Stimulated activated effector memory CD8-positive, alpha-beta T cell treated with anti-CD3 and anti-CD28 coated beads, Interleukin-12 subunit alpha, Interleukin-12 subunit beta, amount 100 ng/mL, for 72 hours (primary cell): ENCODE measurements at regions not wholly inside any gene's neighbourhood (a gene's known extent, or its start where the extent isn't known, plus 50 kb on each side); places are given as distances from the start of the nearest gene placed in this dataset.

Experiments
- ATAC-seq: fragments of 150-1000 bp; cut with Tn5 transposase; 2 replicates; pipeline ENCODE4 v1.10.0; 2021
- DNase-seq, 2 donors: peaks; one replicate each; pipeline ENCODE4 v3.0.0; 2021 to 2022; ENCODE audit warnings: low spot score in 2 of 2
- H3K27ac Mint-ChIP-seq: one replicate; pipeline ENCODE4 v1.8.0; 2022; ENCODE audit warnings: mild to moderate bottlenecking, mixed read lengths
- H3K36me3 Mint-ChIP-seq: one replicate; pipeline ENCODE4 v1.8.0; 2022; ENCODE audit warnings: mild to moderate bottlenecking, mixed read lengths
- H3K4me1 Mint-ChIP-seq: one replicate; pipeline ENCODE4 v1.8.0; 2022; ENCODE audit warnings: mixed read lengths
- H3K4me3 Mint-ChIP-seq: one replicate; pipeline ENCODE4 v1.8.0; 2022; ENCODE audit warnings: mild to moderate bottlenecking, mixed read lengths
- H3K9me3 Mint-ChIP-seq: one replicate; pipeline ENCODE4 v1.8.0; 2022; ENCODE audit warnings: mixed read lengths

GRCh38 chr5:68373050-68373449 lies 157.5 kb downstream of the PIK3R1 start:
- no peak for ATAC-seq
- H3K4me3 Mint-ChIP-seq, result no peak overlapping the region
- H3K9me3 Mint-ChIP-seq, result peaks cover 3% of the 10 kb centered on the region
- H3K36me3 Mint-ChIP-seq, result no peaks in the 10 kb centered on the region
- no peak for DNase-seq
- H3K27ac Mint-ChIP-seq, result peak overlapping the region; percentile 48
- peaks cover 33% of the 10 kb centered on the region for H3K4me1 Mint-ChIP-seq

DNA sequence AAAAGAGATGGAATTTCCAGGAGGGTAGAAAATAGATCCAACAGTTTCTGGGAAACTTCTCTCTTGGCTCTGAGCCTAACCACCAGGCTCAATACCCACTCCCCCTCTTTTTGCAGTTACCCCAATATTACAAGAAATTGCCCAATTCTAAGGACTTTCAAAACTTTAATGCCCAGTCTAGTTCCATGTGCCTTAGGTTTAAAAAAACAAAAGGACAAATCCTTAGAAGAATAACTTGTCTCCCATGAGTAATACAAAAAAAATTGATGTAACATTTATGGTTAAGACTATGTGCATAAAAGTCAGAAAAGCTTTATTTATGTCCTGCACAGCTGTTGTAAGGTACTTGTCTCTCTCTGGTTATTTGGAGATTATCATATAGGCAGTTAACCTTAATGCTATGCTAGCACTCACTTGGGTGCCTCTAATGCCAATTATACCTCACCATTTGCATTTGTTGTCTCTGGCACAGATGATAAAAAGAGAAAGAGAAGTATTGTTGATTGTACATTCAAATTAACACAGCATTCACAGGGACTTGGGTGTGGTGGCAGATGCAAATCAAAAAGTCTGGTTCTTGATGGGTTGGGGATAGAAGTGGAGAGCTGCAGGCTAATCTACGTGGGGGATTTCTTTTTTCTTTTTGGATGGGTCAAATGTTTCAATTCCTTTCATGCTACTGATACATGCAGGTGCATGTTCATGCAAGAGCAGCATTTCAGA lies 159.4 kb downstream of the PIK3R1 start:
- no peak overlapping the region for H3K4me3 Mint-ChIP-seq
- no peak for ATAC-seq

GRCh38 chr5:68375540-68375939 lies 160.0 kb downstream of the PIK3R1 start:
- no peak for DNase-seq
- H3K4me1 Mint-ChIP-seq, result peaks cover 31% of the 10 kb centered on the region
- H3K9me3 Mint-ChIP-seq, result peaks cover 3% of the 10 kb centered on the region
- ATAC-seq, result no peak
- no peak overlapping the region for H3K27ac Mint-ChIP-seq
- H3K4me3 Mint-ChIP-seq, result no peak overlapping the region
- no peaks in the 10 kb centered on the region for H3K36me3 Mint-ChIP-seq

More for the DNA sequence above, 159.4 kb downstream of the PIK3R1 start:
- no peak for DNase-seq
- peaks cover 3% of the 10 kb centered on the region for H3K9me3 Mint-ChIP-seq
- H3K36me3 Mint-ChIP-seq, result no peaks in the 10 kb centered on the region
- H3K27ac Mint-ChIP-seq, result no peak overlapping the region
- H3K4me1 Mint-ChIP-seq, result peaks cover 31% of the 10 kb centered on the region

DNA sequence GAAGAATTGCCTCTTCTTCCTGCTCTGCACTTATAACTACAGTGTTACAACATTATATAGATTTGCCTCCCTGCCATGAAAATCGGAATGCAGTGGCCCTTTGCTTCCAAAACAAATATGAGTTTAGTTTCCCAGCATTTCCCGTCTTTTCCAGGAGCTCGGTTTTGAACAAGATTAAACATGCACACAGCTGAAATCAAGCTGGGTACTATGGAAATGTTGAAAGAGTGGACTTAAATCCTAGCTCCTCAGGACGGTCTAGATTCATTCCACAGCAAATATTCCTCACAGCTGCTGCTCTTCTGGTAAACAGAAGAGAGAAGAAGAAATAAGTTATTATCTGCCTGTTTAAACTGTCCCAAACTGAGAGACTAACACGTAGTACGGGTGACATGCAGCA lies 161.4 kb downstream of the PIK3R1 start:
- H3K9me3 Mint-ChIP-seq, result peaks cover 3% of the 10 kb centered on the region
- no peak overlapping the region for H3K27ac Mint-ChIP-seq
- no peak for DNase-seq
- no peak overlapping the region for H3K4me3 Mint-ChIP-seq
- no peaks in the 10 kb centered on the region for H3K36me3 Mint-ChIP-seq
- no peak for ATAC-seq
- peaks cover 32% of the 10 kb centered on the region for H3K4me1 Mint-ChIP-seq

GRCh38 chr5:68377733-68378132 lies 162.2 kb downstream of the PIK3R1 start:
- peaks cover 40% of the 10 kb centered on the region for H3K4me1 Mint-ChIP-seq
- no peak overlapping the region for H3K27ac Mint-ChIP-seq
- H3K9me3 Mint-ChIP-seq, result peaks cover 2% of the 10 kb centered on the region
- H3K4me3 Mint-ChIP-seq, result no peak overlapping the region
- H3K36me3 Mint-ChIP-seq, result no peaks in the 10 kb centered on the region
- no peak for ATAC-seq
- no peak for DNase-seq

GRCh38 chr5:68378204-68378820 lies 162.8 kb downstream of the PIK3R1 start:
- no peaks in the 10 kb centered on the region for H3K9me3 Mint-ChIP-seq
- peak overlapping the region; percentile 31 for H3K4me3 Mint-ChIP-seq
- DNase-seq, result no peak
- peak; percentile 89 for ATAC-seq
- no peaks in the 10 kb centered on the region for H3K36me3 Mint-ChIP-seq
- peaks cover 46% of the 10 kb centered on the region for H3K4me1 Mint-ChIP-seq
- peak overlapping the region; percentile 85 for H3K27ac Mint-ChIP-seq

- no peak for ATAC-seq
- H3K27ac Mint-ChIP-seq, result no peak overlapping the region
- no peak for DNase-seq
- H3K4me1 Mint-ChIP-seq, result peaks cover 55% of the 10 kb centered on the region
- H3K36me3 Mint-ChIP-seq, result no peaks in the 10 kb centered on the region
- no peak overlapping the region for H3K4me3 Mint-ChIP-seq
- no peaks in the 10 kb centered on the region for H3K9me3 Mint-ChIP-seq
These were observed 163.9 kb downstream of the PIK3R1 start for GRCh38 chr5:68379275-68380036.

GRCh38 chr5:68380078-68380477 lies 164.5 kb downstream of the PIK3R1 start:
- Mint-ChIP-seq H3K4me1 (peaks cover 61% of the 10 kb centered on the region), H3K36me3 (no peaks in the 10 kb centered on the region), H3K9me3 (no peaks in the 10 kb centered on the region), H3K4me3 (no peak overlapping the region), H3K27ac (no peak overlapping the region)
- no peak for ATAC-seq
- no peak for DNase-seq

DNA sequence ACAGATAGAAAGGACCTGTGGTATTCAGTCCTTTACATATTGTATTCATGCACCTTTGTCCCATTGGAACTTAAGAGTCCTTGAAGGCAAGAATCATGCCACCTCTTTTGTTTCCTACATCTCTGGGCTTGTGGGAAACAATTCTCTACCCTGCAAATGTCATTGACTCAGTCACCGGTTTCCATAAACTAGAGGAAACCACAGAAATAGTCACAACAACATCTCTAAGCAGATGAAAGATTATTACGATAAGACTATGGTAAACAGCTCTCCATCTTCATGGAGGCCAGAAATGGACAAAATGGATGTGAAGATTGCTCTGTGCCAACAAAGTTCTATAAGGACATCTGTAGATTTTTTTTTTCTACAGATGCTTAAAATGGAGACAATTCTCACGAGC lies 165.5 kb downstream of the PIK3R1 start:
- no peak overlapping the region for H3K4me3 Mint-ChIP-seq
- no peaks in the 10 kb centered on the region for H3K36me3 Mint-ChIP-seq
- DNase-seq (no peak), ATAC-seq (peak; percentile 85)
- H3K27ac Mint-ChIP-seq, result peak overlapping the region; percentile 67
- no peaks in the 10 kb centered on the region for H3K9me3 Mint-ChIP-seq
- peaks cover 66% of the 10 kb centered on the region for H3K4me1 Mint-ChIP-seq

- ATAC-seq, result no peak
- peak overlapping the region; percentile 74 for H3K27ac Mint-ChIP-seq
- no peak overlapping the region for H3K4me3 Mint-ChIP-seq
- no peak for DNase-seq
- no peaks in the 10 kb centered on the region for H3K9me3 Mint-ChIP-seq
- H3K4me1 Mint-ChIP-seq, result peaks cover 66% of the 10 kb centered on the region
- H3K36me3 Mint-ChIP-seq, result no peaks in the 10 kb centered on the region
These were observed 166.4 kb downstream of the PIK3R1 start for GRCh38 chr5:68381909-68382308.

- Mint-ChIP-seq H3K27ac (peak overlapping the region; percentile 74), H3K4me1 (peaks cover 64% of the 10 kb centered on the region), H3K9me3 (no peaks in the 10 kb centered on the region), H3K4me3 (peak overlapping the region; percentile 21), H3K36me3 (no peaks in the 10 kb centered on the region)
- peak; percentile 65 for ATAC-seq
- no peak for DNase-seq
These were observed 167.1 kb downstream of the PIK3R1 start for GRCh38 chr5:68382640-68383039.

- ATAC-seq, result no peak
- no peak overlapping the region for H3K27ac Mint-ChIP-seq
- peaks cover 51% of the 10 kb centered on the region for H3K4me1 Mint-ChIP-seq
- H3K9me3 Mint-ChIP-seq, result no peaks in the 10 kb centered on the region
- no peaks in the 10 kb centered on the region for H3K36me3 Mint-ChIP-seq
- no peak for DNase-seq
- no peak overlapping the region for H3K4me3 Mint-ChIP-seq
These were observed 168.3 kb downstream of the PIK3R1 start for GRCh38 chr5:68383888-68384310.

- no peak overlapping the region for H3K4me3 Mint-ChIP-seq
These were observed 169.5 kb downstream of the PIK3R1 start for GRCh38 chr5:68384936-68385594.

GRCh38 chr5:68385936-68386335 lies 170.4 kb downstream of the PIK3R1 start:
- Mint-ChIP-seq H3K27ac (no peak overlapping the region), H3K36me3 (no peaks in the 10 kb centered on the region), H3K9me3 (no peaks in the 10 kb centered on the region), H3K4me3 (no peak overlapping the region), H3K4me1 (peaks cover 37% of the 10 kb centered on the region)
- ATAC-seq (no peak), DNase-seq (no peak)

More at GRCh38 chr5:68384936-68385594, 169.5 kb downstream of the PIK3R1 start:
- Mint-ChIP-seq H3K27ac (peak overlapping the region; percentile 44), H3K36me3 (no peaks in the 10 kb centered on the region), H3K4me1 (peaks cover 42% of the 10 kb centered on the region), H3K9me3 (no peaks in the 10 kb centered on the region)
- no peak for ATAC-seq
- no peak for DNase-seq

GRCh38 chr5:68387074-68387796 lies 171.7 kb downstream of the PIK3R1 start:
- ATAC-seq, result no peak
- no peak for DNase-seq
- no peak overlapping the region for H3K4me3 Mint-ChIP-seq

More at GRCh38 chr5:68387074-68387796, 171.7 kb downstream of the PIK3R1 start:
- no peaks in the 10 kb centered on the region for H3K36me3 Mint-ChIP-seq
- H3K4me1 Mint-ChIP-seq, result peaks cover 31% of the 10 kb centered on the region
- H3K27ac Mint-ChIP-seq, result no peak overlapping the region
- H3K9me3 Mint-ChIP-seq, result no peaks in the 10 kb centered on the region
